ENCODE measurements at regions not wholly inside any gene's neighbourhood (a gene's known extent, or its start where the extent isn't known, plus 50 kb on each side); places are given as distances from the start of the nearest gene placed in this dataset.

GRCh38 chr18:21162786-21163185 lies 51.2 kb upstream of the ROCK1 start:
- Mint-ChIP-seq H3K4me3 (no peak overlapping the region), H3K36me3 (ENCODE audit: low read depth) (no peaks in the 10 kb centered on the region), H3K27me3 (peaks cover 8% of the 10 kb centered on the region), H3K9me3 (no peaks in the 10 kb centered on the region), H3K27ac (no peak overlapping the region), H3K4me1 (ENCODE audit: low read depth) (no peaks in the 10 kb centered on the region)
- no peak for DNase-seq

GRCh38 chr18:21163647-21164547 lies 52.3 kb upstream of the ROCK1 start:
- H3K27ac Mint-ChIP-seq: no peak overlapping the region
- H3K9me3 Mint-ChIP-seq: no peaks in the 10 kb centered on the region
- no peak for DNase-seq

GRCh38 chr18:21164548-21165095 lies 53.0 kb upstream of the ROCK1 start:
- peaks cover 10% of the 10 kb centered on the region for H3K27me3 Mint-ChIP-seq
- no peak overlapping the region for H3K27ac Mint-ChIP-seq
- H3K4me1 Mint-ChIP-seq (ENCODE audit: low read depth): no peaks in the 10 kb centered on the region
- H3K9me3 Mint-ChIP-seq: no peaks in the 10 kb centered on the region
- no peaks in the 10 kb centered on the region for H3K36me3 Mint-ChIP-seq (ENCODE audit: low read depth)
- no peak for DNase-seq
- H3K4me3 Mint-ChIP-seq: no peak overlapping the region

More at GRCh38 chr18:21163647-21164547, 52.3 kb upstream of the ROCK1 start:
- no peak overlapping the region for H3K4me3 Mint-ChIP-seq
- no peaks in the 10 kb centered on the region for H3K36me3 Mint-ChIP-seq (ENCODE audit: low read depth)
- peaks cover 8% of the 10 kb centered on the region for H3K27me3 Mint-ChIP-seq
- no peaks in the 10 kb centered on the region for H3K4me1 Mint-ChIP-seq (ENCODE audit: low read depth)

GRCh38 chr18:21167641-21168377 lies 56.2 kb upstream of the ROCK1 start:
- Mint-ChIP-seq H3K4me3 (no peak overlapping the region), H3K27ac (no peak overlapping the region), H3K4me1 (ENCODE audit: low read depth) (no peaks in the 10 kb centered on the region), H3K36me3 (ENCODE audit: low read depth) (no peaks in the 10 kb centered on the region), H3K27me3 (peaks cover 12% of the 10 kb centered on the region), H3K9me3 (no peaks in the 10 kb centered on the region)
- no peak for DNase-seq

GRCh38 chr18:21168880-21169279 lies 57.3 kb upstream of the ROCK1 start:
- no peaks in the 10 kb centered on the region for H3K36me3 Mint-ChIP-seq (ENCODE audit: low read depth)
- DNase-seq: no peak
- no peak overlapping the region for H3K4me3 Mint-ChIP-seq
- H3K9me3 Mint-ChIP-seq: no peaks in the 10 kb centered on the region
- peaks cover 12% of the 10 kb centered on the region for H3K27me3 Mint-ChIP-seq
- no peaks in the 10 kb centered on the region for H3K4me1 Mint-ChIP-seq (ENCODE audit: low read depth)
- H3K27ac Mint-ChIP-seq: no peak overlapping the region

GRCh38 chr18:21177822-21178221 lies 64.2 kb upstream of the GREB1L start:
- peaks cover 8% of the 10 kb centered on the region for H3K4me1 Mint-ChIP-seq (ENCODE audit: low read depth)
- no peaks in the 10 kb centered on the region for H3K27me3 Mint-ChIP-seq
- H3K36me3 Mint-ChIP-seq (ENCODE audit: low read depth): no peaks in the 10 kb centered on the region
- no peaks in the 10 kb centered on the region for H3K9me3 Mint-ChIP-seq
- DNase-seq: no peak
- no peak overlapping the region for H3K4me3 Mint-ChIP-seq
- H3K27ac Mint-ChIP-seq: no peak overlapping the region

GRCh38 chr18:21179590-21180220 lies 62.3 kb upstream of the GREB1L start:
- Mint-ChIP-seq H3K4me3 (no peak overlapping the region), H3K9me3 (no peaks in the 10 kb centered on the region), H3K27me3 (no peaks in the 10 kb centered on the region), H3K4me1 (ENCODE audit: low read depth) (peaks cover 8% of the 10 kb centered on the region), H3K27ac (no peak overlapping the region), H3K36me3 (ENCODE audit: low read depth) (no peaks in the 10 kb centered on the region)
- peak; percentile 32 for DNase-seq

- Mint-ChIP-seq H3K27ac (no peak overlapping the region), H3K27me3 (no peaks in the 10 kb centered on the region), H3K4me1 (ENCODE audit: low read depth) (peaks cover 8% of the 10 kb centered on the region), H3K4me3 (no peak overlapping the region), H3K36me3 (ENCODE audit: low read depth) (no peaks in the 10 kb centered on the region), H3K9me3 (no peaks in the 10 kb centered on the region)
- DNase-seq: no peak
Observed at GRCh38 chr18:21180588-21180987, 61.4 kb upstream of the GREB1L start.

- no peaks in the 10 kb centered on the region for H3K9me3 Mint-ChIP-seq
Observed at GRCh38 chr18:21181766-21182165, 60.3 kb upstream of the GREB1L start.

GRCh38 chr18:21183670-21184069 lies 58.4 kb upstream of the GREB1L start:
- no peak overlapping the region for H3K27ac Mint-ChIP-seq

More at GRCh38 chr18:21181766-21182165, 60.3 kb upstream of the GREB1L start:
- no peak for DNase-seq
- Mint-ChIP-seq H3K4me3 (no peak overlapping the region), H3K4me1 (ENCODE audit: low read depth) (peaks cover 8% of the 10 kb centered on the region), H3K36me3 (ENCODE audit: low read depth) (no peaks in the 10 kb centered on the region), H3K27me3 (no peaks in the 10 kb centered on the region), H3K27ac (no peak overlapping the region)

GRCh38 chr18:21184396-21184996 lies 57.5 kb upstream of the GREB1L start:
- no peaks in the 10 kb centered on the region for H3K27me3 Mint-ChIP-seq
- H3K4me3 Mint-ChIP-seq: no peak overlapping the region
- H3K27ac Mint-ChIP-seq: no peak overlapping the region
- no peaks in the 10 kb centered on the region for H3K9me3 Mint-ChIP-seq
- peaks cover 6% of the 10 kb centered on the region for H3K4me1 Mint-ChIP-seq (ENCODE audit: low read depth)
- no peak for DNase-seq
- H3K36me3 Mint-ChIP-seq (ENCODE audit: low read depth): no peaks in the 10 kb centered on the region

More at GRCh38 chr18:21183670-21184069, 58.4 kb upstream of the GREB1L start:
- Mint-ChIP-seq H3K4me3 (no peak overlapping the region), H3K27me3 (no peaks in the 10 kb centered on the region), H3K36me3 (ENCODE audit: low read depth) (no peaks in the 10 kb centered on the region), H3K4me1 (ENCODE audit: low read depth) (peaks cover 6% of the 10 kb centered on the region), H3K9me3 (no peaks in the 10 kb centered on the region)
- DNase-seq: no peak

- no peaks in the 10 kb centered on the region for H3K4me1 Mint-ChIP-seq (ENCODE audit: low read depth)
- H3K27ac Mint-ChIP-seq: no peak overlapping the region
- H3K27me3 Mint-ChIP-seq: peaks cover 17% of the 10 kb centered on the region
- no peak for DNase-seq
- no peaks in the 10 kb centered on the region for H3K36me3 Mint-ChIP-seq (ENCODE audit: low read depth)
- H3K9me3 Mint-ChIP-seq: no peaks in the 10 kb centered on the region
- no peak overlapping the region for H3K4me3 Mint-ChIP-seq
Observed at GRCh38 chr18:21187886-21188285, 54.1 kb upstream of the GREB1L start.

- H3K36me3 Mint-ChIP-seq (ENCODE audit: low read depth): no peaks in the 10 kb centered on the region
- peaks cover 26% of the 10 kb centered on the region for H3K27me3 Mint-ChIP-seq
- no peaks in the 10 kb centered on the region for H3K4me1 Mint-ChIP-seq (ENCODE audit: low read depth)
- no peaks in the 10 kb centered on the region for H3K9me3 Mint-ChIP-seq
- H3K27ac Mint-ChIP-seq: no peak overlapping the region
- no peak overlapping the region for H3K4me3 Mint-ChIP-seq
- DNase-seq: no peak
Observed at GRCh38 chr18:21191596-21192307, 50.3 kb upstream of the GREB1L start.
